Femur (tissue), 1 donor: ENCODE measurements at regions not wholly inside any gene's neighbourhood (a gene's known extent, or its start where the extent isn't known, plus 50 kb on each side); places are given as distances from the start of the nearest gene placed in this dataset.
A peak's percentile ranks its signal among the peaks of the same experiment; 100 is the strongest.
"Not testable (repeated sequence)": the region's sequence is repeated elsewhere in the genome, so short reads cannot be mapped to it uniquely, and the experiment has no call there.

Experiments
- DNase-seq: peaks from one replicate; pipeline ENCODE4 v3.0.0-alpha.2; 2017

DNA sequence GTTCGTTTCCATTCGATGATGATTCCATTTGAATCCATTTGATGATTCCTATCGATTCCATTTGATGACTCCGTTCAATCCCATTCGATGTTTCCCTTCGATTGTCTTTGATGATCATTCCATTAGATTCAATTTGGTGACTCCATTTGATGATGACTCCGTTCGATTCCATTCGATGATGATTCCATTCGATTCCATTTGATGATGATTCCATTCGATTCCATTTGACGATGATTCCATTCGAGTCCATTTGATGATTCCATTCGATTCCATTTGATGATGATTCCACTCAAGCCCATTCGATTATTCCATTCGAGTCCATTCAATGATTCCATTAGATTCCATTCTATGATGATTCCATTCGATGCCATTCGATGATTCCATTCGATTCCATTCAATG lies 2730.6 kb downstream of the RPIA start:
- not testable (repeated sequence) for DNase-seq

- not testable (repeated sequence) for DNase-seq
These were observed 2735.7 kb downstream of the RPIA start for GRCh38 chr2:91427148-91427547.

DNA sequence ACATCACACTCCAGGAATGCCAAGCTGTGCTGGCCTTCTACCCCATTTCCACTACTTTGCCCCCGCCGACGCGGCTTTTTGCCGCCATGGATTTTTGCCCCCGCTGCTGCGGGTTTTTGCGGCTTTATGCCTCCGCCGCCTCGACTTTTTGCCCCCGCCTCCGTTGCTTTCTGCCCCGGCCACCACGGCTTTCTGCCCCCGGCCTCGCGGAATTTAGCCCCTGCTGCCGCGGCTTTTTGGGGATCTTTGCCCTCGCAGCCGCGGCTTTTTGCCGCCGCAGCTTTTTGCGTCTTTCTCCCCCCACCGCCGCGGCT lies 2750.4 kb downstream of the RPIA start:
- not testable (repeated sequence) for DNase-seq

DNA sequence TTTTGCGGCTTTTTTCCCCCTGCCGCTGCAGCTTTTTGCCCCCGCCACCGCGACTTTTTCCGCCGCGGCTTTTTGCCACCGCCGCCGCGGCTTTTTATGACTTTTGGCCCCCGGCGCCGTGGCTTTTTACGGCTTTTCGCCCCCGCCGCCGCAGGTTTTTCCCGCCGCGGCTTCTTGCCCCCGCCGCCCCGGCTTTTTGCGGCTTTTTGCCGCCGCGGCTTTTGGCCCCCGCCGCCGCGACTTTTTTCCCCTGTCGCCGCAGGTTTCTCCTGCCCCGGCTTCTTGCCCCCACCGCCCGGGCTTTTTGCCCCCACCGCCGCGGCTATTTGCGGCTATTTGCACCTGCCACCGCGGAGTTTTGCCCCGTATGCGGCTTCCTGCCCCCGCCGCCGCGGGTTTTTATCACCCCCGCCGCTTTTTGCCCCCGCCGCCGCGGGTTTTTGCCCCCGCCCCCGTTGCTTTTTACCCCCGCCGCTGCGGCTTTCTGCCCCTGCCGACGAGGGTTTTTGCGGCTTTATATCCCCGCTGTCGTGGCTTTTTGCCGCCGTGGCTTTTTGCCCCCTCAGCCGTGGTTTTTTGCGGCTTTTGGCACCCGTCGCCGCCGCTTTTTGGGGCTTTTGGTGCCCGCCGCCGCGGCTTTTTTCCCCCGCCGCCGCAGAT lies 2750.9 kb downstream of the RPIA start:
- DNase-seq, result peak; percentile 19

GRCh38 chr2:91442906-91443729 lies 2751.6 kb downstream of the RPIA start:
- not testable (repeated sequence) for DNase-seq

GRCh38 chr2:91443730-91444115 lies 2752.2 kb downstream of the RPIA start:
- DNase-seq, result not testable (repeated sequence)

DNA sequence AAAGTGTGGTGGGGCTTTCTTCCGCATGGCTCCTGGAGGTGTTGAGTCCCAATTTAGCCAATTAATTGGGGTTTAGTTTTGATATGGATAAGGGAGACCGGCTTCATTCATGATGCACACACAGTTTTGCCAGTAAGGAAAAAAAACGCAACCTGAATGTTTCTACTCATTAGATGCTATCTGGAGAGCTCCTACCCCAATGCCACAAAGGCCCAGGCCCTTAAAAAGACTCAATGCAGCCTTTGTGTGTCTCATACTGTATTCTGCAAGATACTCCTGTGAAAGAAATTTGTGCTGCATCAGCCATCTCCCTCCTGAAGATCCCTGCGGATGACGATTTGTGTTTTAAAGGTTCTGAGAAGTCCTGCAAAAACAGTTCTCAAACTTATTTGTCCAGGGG lies 2754.2 kb downstream of the RPIA start:
- not testable (repeated sequence) for DNase-seq

GRCh38 chr2:91446489-91446888 lies 2755.0 kb downstream of the RPIA start:
- not testable (repeated sequence) for DNase-seq

DNA sequence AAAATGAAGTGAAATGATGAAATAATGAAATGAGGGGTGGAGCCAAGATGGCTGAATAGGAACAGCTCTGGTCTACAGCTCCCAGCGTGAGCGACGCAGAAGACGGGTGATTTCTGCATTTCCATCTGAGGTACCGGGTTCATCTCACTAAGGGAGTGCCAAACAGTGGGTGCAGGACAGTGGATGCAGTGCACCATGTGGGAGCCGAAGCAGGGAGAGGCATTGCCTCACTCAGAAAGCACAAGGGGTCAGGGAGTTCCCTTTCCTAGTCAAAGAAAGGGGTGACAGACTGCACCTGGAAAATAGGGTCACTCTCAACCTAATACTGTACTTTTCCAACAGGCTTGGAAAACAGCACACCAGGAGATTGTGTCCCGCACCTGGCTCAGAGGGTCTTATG lies 2755.4 kb downstream of the RPIA start:
- not testable (repeated sequence) for DNase-seq

- DNase-seq, result not testable (repeated sequence)
These were observed 2756.0 kb downstream of the RPIA start for GRCh38 chr2:91447508-91447907.

GRCh38 chr2:91462292-91462691 lies 2770.8 kb downstream of the RPIA start:
- not testable (repeated sequence) for DNase-seq

DNA sequence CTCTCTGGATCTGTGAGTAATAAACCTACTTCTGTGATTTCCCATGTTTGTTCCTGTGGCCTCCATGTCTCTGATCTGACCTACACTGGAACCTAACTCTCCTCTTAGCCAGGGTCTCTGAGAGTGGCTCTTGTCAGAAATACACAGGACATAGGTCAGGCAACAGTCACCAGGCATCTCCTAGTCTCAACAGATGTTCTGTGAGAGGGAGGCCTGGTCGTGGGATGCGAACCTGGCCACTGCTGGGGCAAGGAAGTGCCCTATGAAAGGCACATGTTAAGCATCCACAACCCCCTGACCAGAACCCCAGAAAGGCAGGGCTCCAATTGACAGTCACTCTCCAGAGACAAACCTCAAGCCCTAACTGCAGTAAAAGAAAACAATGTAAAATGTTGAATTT lies 2771.5 kb downstream of the RPIA start:
- not testable (repeated sequence) for DNase-seq

- not testable (repeated sequence) for DNase-seq
These were observed 2775.4 kb downstream of the RPIA start for GRCh38 chr2:91466780-91467363.

- not testable (repeated sequence) for DNase-seq
These were observed 2784.9 kb downstream of the RPIA start for GRCh38 chr2:91476244-91476935.

DNA sequence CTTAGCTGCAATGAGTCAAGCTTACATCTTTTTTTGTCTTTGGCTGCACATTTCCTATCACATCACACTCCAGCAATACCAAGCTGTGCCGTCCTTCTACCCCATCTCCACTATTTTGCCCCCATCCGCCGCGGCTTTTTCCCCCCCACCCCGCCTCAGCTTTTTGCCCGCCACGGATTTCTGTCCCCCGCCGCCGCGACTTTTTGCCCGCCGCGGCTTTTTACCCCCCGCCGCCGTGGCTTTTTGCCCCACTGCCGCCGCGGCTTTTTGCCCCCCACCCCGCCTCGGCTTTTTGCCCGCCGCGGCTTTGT lies 2785.4 kb downstream of the RPIA start:
- peak; percentile 15 for DNase-seq

DNA sequence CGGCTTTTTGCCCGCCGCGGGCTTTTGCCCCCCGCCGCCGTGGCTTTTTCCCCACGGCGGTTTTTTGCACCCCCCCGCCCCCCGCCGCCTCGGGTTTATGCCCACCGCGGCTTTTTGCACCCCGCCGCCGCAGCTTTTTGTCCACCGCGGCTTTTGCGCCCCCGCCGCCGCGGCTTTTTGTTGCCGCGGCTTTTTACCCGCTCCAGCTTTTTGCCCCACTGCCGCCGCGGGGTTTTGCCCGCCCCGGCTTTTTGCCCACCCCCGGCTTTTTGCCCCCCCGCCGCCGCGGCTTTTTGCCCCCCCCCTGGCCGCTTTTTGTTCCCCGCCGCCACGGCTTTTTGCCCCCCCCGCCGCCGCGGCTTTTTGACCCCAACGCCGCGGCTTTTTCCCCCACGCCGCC lies 2785.8 kb downstream of the RPIA start:
- not testable (repeated sequence) for DNase-seq

- DNase-seq, result peak; percentile 50
These were observed 2786.5 kb downstream of the RPIA start for GRCh38 chr2:91477731-91478672.

DNA sequence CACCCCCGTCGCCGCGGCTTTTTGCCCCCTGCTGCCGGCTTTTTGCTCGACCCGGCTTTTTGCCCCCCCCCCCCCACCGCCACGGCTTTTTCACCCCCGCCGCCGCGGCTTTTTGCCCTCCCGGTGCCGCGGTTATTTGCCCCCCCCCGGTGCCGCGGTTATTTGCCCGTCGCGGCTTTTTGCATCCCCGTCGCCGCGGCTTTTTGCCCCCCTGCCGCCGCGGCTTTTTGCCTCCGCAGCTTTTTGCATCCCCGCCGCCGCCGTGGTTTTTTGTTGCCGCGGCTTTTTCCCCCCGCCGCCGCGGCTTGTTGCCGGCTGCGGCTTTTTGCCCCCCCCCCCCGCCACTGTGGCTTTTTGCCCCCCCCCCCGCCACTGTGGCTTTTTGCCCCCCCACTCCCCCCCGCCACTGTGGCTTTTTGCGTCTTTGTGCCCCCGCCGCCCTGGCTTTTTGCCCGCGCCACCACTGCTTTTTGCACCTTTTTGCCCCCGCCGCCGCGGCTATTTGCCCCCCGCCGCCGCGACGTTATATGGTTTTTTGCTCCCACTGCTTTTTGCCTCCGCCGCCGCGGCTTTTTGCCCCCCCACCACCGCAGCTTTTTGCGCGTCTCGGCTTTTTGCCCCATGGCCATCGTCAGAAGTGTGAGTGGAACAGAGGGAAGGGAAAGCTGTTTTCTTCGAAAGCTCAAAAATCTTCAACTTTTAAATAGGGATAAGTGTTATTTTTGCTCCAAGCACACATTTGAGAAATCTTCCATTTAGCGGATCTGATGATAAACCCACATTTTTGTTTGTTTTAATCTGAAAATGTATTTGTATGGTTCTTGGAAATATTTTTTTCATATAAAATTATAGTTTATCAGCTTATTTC lies 2787.6 kb downstream of the RPIA start:
- DNase-seq, result peak; percentile 19

DNA sequence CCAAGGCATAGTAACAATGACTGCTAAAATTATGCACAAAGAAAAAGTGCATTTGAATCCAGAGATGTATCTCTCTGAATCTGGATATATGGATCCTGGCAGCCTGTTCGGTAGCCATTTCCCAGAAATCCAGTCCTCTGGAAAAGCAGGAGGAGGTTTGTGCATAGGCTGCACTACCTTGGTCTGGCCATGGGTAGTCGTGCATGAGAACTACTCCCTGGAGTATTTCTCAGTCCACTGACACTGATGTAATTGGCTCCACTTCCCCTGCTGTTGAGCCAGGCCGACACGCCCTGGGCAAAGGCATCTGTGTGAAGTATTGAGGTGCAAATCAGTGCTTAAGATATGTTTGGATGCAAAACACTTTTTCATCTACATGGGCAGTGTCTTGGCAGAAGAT lies 2793.8 kb downstream of the RPIA start:
- not testable (repeated sequence) for DNase-seq

DNA sequence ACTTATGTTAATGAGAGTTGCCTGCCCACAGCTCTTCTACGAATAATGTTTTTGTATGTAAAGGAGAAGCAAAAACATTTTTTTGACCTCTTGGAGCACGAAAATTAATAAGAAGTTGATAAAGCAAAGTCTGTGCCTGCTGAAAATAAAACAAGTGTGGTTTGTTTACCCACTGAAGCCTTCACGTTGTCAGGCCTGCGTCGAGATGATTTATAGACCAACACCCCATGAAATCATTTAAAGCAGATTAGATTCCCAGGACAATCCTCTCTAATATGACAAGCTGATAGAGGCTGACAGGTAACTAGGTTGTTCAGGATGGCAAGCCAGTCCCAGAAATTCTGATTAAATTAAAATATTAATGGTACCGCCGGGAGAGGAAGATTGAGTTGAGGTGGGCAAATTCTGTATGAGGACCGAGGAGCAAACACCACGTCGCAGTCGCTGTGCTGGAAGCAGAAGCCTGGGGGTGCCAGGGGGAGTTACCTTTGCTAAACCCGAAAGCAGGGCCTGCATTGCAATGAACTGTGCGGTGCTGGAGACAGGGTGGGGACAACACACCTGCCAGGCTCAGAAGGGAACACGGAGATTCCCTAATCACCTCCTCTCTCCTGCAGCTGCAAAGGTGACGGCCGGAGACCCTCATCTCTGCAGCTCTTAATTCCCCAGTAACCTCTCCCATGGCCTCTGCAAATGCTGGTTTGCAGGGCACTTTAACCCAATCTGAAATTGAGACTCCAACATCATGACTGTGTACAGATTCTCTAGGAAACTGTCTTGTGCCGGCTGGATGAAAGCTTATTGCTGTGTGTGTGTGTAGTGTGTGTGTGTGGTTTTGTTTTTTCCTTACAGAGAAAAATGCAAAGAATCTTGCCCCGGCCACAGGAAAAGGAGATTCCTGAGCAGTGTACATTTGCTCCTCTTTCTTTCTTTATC lies 2805.9 kb downstream of the RPIA start:
- not testable (repeated sequence) for DNase-seq
